ENCODE measurements at regions not wholly inside any gene's neighbourhood (a gene's known extent, or its start where the extent isn't known, plus 50 kb on each side); places are given as distances from the start of the nearest gene placed in this dataset.

GRCh38 chr13:27353708-27354107 is 70.7 kb upstream of the GTF3A start:
- no TSS peak for BruUV-seq (replicated peaks)
- DNase-seq (ENCODE audit: low spot score) (no peak), ATAC-seq (no peak), FAIRE-seq (no peak)
- no peaks in the 10 kb centered on the region for H3K36me3 ChIP-seq (replicated peaks in 1 of 2; ENCODE audit: control insufficient read depth in 1 of 2, insufficient read depth in 2 of 2, low read length in 2 of 2)
- 0 out of 2 replicates have a peak overlapping the region, but pooled peaks have one; percentile 36 for H3K9ac ChIP-seq (ENCODE audit: insufficient read depth, low read depth, low read length)
- H3K27ac ChIP-seq (ENCODE audit: extremely low read length, insufficient read depth, low read length), result no peak overlapping the region
- in situ Hi-C loops (cut with HindIII; ENCODE audit: extremely low pct_ligation_motif_present, low pct_unique_long_range_greater_than_20kb), result no loop called here
- peak overlapping the region; percentile 79 for H3K4me2 ChIP-seq (ENCODE audit: low read depth, low read length)
- WGBS (ENCODE audit: low lambda C conversion rate), result 34% methylated on average over 3 of the region's 3 CpGs
- intact Hi-C loops (cut with micrococcal nuclease; ENCODE audit: unreplicated experiment), result no loop called here
- no peaks in the 10 kb centered on the region for H3K9me3 ChIP-seq (ENCODE audit: low read length)
- no peaks in the 10 kb centered on the region for H4K20me1 ChIP-seq (ENCODE audit: insufficient read depth, low read length)
- POLR2A ChIA-PET, result interaction anchor here (0.9 kb wide), 1 partner anchor 83 kb away, joined by 4 read pairs; the partner anchor contains the start of gene RASL11A
- CTCF ChIA-PET (ENCODE audit: low intra/inter-chr PET ratio, low total read pairs), result no interaction called here
- peaks cover 0 to 20% of the 10 kb centered on the region in 2 experiments; a peak in 3 of 5 replicates for H3K27me3 ChIP-seq (ENCODE audit: control insufficient read depth in 1 of 2, insufficient read depth in 2 of 2, low read length in 2 of 2)
- no peak overlapping the region for H2AFZ ChIP-seq (ENCODE audit: low read length)
- H3K79me2 ChIP-seq (ENCODE audit: insufficient read depth, low read length), result no peaks in the 10 kb centered on the region
- peak overlapping the region in 2 of 3 experiments; percentile 22 to 61; a peak in 4 of 6 replicates for H3K4me3 ChIP-seq (replicated peaks in 1 of 3; ENCODE audit: insufficient read depth in 1 of 3, low read depth in 2 of 3, low read length in 3 of 3)
- H3K4me1 ChIP-seq (ENCODE audit: insufficient read depth, low read length), result peaks cover 29% of the 10 kb centered on the region
- TF ChIP-seq ZNF296 (CRISPR knock-in tag; conservative IDR thresholded peaks at IDR 0.05) (no peak), ZNF652 (CRISPR knock-in tag; IDR thresholded peaks at IDR 0.05; ENCODE audit: borderline replicate concordance, low read depth) (no peak), IRF2 (CRISPR knock-in tag; IDR thresholded peaks at IDR 0.05) (no peak), MED13 (CRISPR knock-in tag; IDR thresholded peaks at IDR 0.05) (no peak), RARA (CRISPR knock-in tag; IDR thresholded peaks at IDR 0.05) (no peak), TBX2 (CRISPR knock-in tag; IDR thresholded peaks at IDR 0.05; ENCODE audit: borderline replicate concordance) (no peak), SP4 (CRISPR knock-in tag; IDR thresholded peaks at IDR 0.05) (no peak), ZNF777 (CRISPR knock-in tag; IDR thresholded peaks at IDR 0.05) (no peak), ZBTB42 (CRISPR knock-in tag; IDR thresholded peaks at IDR 0.05) (no peak)

- in situ Hi-C loops (cut with HindIII; ENCODE audit: extremely low pct_ligation_motif_present, low pct_unique_long_range_greater_than_20kb) (no loop called here), intact Hi-C loops (cut with micrococcal nuclease; ENCODE audit: unreplicated experiment) (no loop called here)
- no peak overlapping the region for H3K9ac ChIP-seq (ENCODE audit: insufficient read depth, low read depth, low read length)
- FAIRE-seq (no peak), DNase-seq (ENCODE audit: low spot score) (no peak), ATAC-seq (no peak)
- ChIA-PET POLR2A (no interaction called here), CTCF (ENCODE audit: low intra/inter-chr PET ratio, low total read pairs) (no interaction called here)
- peaks cover 29% of the 10 kb centered on the region for H3K4me1 ChIP-seq (ENCODE audit: insufficient read depth, low read length)
- H2AFZ ChIP-seq (ENCODE audit: low read length), result no peak overlapping the region
- H4K20me1 ChIP-seq (ENCODE audit: insufficient read depth, low read length), result no peaks in the 10 kb centered on the region
- H3K9me3 ChIP-seq (ENCODE audit: low read length), result no peaks in the 10 kb centered on the region
- 30% methylated on average over 3 of the region's 3 CpGs for WGBS (ENCODE audit: low lambda C conversion rate)
- H3K27me3 ChIP-seq (ENCODE audit: control insufficient read depth in 1 of 2, insufficient read depth in 2 of 2, low read length in 2 of 2), result peaks cover 0 to 20% of the 10 kb centered on the region in 2 experiments; a peak in 3 of 5 replicates
- H3K36me3 ChIP-seq (replicated peaks in 1 of 2; ENCODE audit: control insufficient read depth in 1 of 2, insufficient read depth in 2 of 2, low read length in 2 of 2), result no peaks in the 10 kb centered on the region
- H3K79me2 ChIP-seq (ENCODE audit: insufficient read depth, low read length), result no peaks in the 10 kb centered on the region
- no peak overlapping the region for H3K27ac ChIP-seq (ENCODE audit: extremely low read length, insufficient read depth, low read length)
- no peak overlapping the region for H3K4me2 ChIP-seq (ENCODE audit: low read depth, low read length)
- no peak overlapping the region for H3K4me3 ChIP-seq (replicated peaks in 1 of 3; ENCODE audit: insufficient read depth in 1 of 3, low read depth in 2 of 3, low read length in 3 of 3)
- no TSS peak for BruUV-seq (replicated peaks)
- no peak for TF ChIP-seq NFE2 (CRISPR knock-in tag; IDR thresholded peaks at IDR 0.05)
- TF ChIP-seq ZNF558 (CRISPR knock-in tag; IDR thresholded peaks at IDR 0.05; ENCODE audit: borderline replicate concordance), result no peak
- TF ChIP-seq MIER3 (CRISPR knock-in tag; IDR thresholded peaks at IDR 0.05; ENCODE audit: borderline replicate concordance), result no peak
- no peak for TF ChIP-seq NFYC (CRISPR knock-in tag; IDR thresholded peaks at IDR 0.05)
- TF ChIP-seq ZNF282 (IDR thresholded peaks at IDR 0.05; ENCODE audit: partially characterized antibody), result no peak
- TF ChIP-seq LRRFIP1 (CRISPR knock-in tag; conservative IDR thresholded peaks at IDR 0.05), result no peak
- no peak for TF ChIP-seq SMC3 (IDR thresholded peaks at IDR 0.05; ENCODE audit: low read length)
- no peak for TF ChIP-seq ISX (CRISPR knock-in tag; conservative IDR thresholded peaks at IDR 0.05)
- TF ChIP-seq HOXA9 (CRISPR knock-in tag; IDR thresholded peaks at IDR 0.05; ENCODE audit: borderline replicate concordance), result no peak
- TF ChIP-seq GRHL1 (CRISPR knock-in tag; conservative IDR thresholded peaks at IDR 0.05), result no peak
Measured at GRCh38 chr13:27354379-27354778, 70.0 kb upstream of the GTF3A start.
